ENCODE measurements at regions not wholly inside any gene's neighbourhood (a gene's known extent, or its start where the extent isn't known, plus 50 kb on each side); places are given as distances from the start of the nearest gene placed in this dataset.

DNA sequence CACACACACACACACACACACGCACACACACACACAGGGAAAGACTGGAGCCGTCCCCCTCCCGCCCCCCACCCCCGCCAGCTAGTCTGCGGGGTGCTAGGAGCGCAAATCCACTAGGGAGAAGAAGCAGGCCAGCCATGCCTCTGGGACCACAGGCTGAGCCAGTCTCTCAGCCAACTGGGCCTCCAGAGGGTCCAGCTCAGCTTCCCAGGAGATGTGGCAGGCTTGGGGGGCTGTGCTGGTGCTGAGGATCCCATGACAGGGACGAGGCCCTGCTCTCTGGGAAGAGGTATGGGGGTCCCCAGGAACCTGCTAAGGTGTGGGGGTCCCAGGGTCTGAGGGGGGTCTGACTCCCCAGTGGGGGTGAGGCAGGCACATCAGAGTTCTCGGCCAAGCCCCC lies 133.5 kb downstream of the NCOR2 start:
- DNase-seq (ENCODE audit: low read depth in 2 of 2) = no peak
- no peaks in the 10 kb centered on the region for H4K20me1 ChIP-seq (ENCODE audit: control insufficient read depth, extremely low read depth, insufficient read depth, low read length)
- H3K9me3 ChIP-seq (ENCODE audit: control insufficient read depth, insufficient read depth, low read depth, low read length) = no peaks in the 10 kb centered on the region
- H3K79me2 ChIP-seq (ENCODE audit: control insufficient read depth, insufficient read depth, low read length) = no peaks in the 10 kb centered on the region
- H3K4me2 ChIP-seq (ENCODE audit: extremely low read depth, insufficient read depth, low read length) = no peak overlapping the region
- no peak overlapping the region for H3K9ac ChIP-seq (ENCODE audit: insufficient read depth, low read length)
- no peak overlapping the region for H3K27ac ChIP-seq (ENCODE audit: insufficient read depth, low read length)
- peaks cover 5% of the 10 kb centered on the region for H3K36me3 ChIP-seq (ENCODE audit: control insufficient read depth, insufficient read depth, low read length)
- no peak overlapping the region for H3K4me3 ChIP-seq (replicated peaks in 1 of 4; ENCODE audit: control extremely low read depth in 1 of 4, insufficient read depth in 1 of 4, low read depth in 3 of 4, low read length in 4 of 4)
- no peak for TF ChIP-seq EZH2 (IDR thresholded peaks at IDR 0.05; ENCODE audit: low read length, missing control alignments)
- TF ChIP-seq, protein P1, sequence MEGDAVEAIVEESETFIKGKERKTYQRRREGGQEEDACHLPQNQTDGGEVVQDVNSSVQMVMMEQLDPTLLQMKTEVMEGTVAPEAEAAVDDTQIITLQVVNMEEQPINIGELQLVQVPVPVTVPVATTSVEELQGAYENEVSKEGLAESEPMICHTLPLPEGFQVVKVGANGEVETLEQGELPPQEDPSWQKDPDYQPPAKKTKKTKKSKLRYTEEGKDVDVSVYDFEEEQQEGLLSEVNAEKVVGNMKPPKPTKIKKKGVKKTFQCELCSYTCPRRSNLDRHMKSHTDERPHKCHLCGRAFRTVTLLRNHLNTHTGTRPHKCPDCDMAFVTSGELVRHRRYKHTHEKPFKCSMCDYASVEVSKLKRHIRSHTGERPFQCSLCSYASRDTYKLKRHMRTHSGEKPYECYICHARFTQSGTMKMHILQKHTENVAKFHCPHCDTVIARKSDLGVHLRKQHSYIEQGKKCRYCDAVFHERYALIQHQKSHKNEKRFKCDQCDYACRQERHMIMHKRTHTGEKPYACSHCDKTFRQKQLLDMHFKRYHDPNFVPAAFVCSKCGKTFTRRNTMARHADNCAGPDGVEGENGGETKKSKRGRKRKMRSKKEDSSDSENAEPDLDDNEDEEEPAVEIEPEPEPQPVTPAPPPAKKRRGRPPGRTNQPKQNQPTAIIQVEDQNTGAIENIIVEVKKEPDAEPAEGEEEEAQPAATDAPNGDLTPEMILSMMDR (conservative IDR thresholded peaks at IDR 0.05 in 1 of 2, IDR thresholded peaks at IDR 0.05 in 1 of 2; ENCODE audit: low read depth in 1 of 2, low read length in 2 of 2) = no peak
- H3K4me1 ChIP-seq (ENCODE audit: control insufficient read depth, extremely low read depth, insufficient read depth, low read length) = peaks cover 14% of the 10 kb centered on the region
- no peaks in the 10 kb centered on the region for H3K27me3 ChIP-seq (ENCODE audit: control insufficient read depth, insufficient read depth, low read length)
- no peak overlapping the region for H2AFZ ChIP-seq (ENCODE audit: low read length)

DNA sequence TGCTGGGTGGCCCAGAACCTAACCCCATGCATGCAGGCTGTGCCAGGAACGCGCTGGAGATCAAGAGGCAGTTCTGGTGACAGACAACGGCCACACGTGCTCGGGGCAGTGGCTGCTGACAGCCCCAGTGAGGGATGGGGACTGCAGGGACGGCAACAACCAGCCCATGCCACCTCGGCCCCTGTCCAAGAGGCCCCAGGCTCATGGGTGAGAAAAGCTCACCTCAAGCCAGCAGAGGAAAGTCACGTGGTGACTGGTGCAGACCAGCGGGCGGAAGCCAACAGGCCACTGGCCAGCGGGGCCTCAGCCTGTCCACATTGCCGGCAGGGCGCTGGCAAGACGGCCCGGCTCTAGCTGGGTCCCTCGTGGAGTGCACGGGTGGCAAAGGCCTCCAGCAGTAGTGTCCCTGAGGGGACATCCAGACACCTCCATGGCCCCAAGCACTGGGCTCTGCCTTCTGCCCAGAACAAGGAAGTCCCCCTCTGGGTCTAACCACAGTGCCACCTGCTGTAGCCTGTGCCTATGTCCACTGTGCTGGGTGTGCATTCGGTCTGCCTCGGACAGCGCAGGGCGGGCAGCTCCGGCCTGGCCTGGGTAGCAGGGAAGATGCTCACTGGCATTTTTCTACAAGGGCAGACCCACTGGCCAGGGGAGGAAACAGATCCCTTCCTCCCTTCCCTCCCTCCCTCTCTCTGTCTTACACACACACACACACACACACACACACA lies 134.1 kb downstream of the NCOR2 start:
- no peaks in the 10 kb centered on the region for H4K20me1 ChIP-seq (ENCODE audit: control insufficient read depth, extremely low read depth, insufficient read depth, low read length)
- no peak overlapping the region for H3K27ac ChIP-seq (ENCODE audit: insufficient read depth, low read length)
- TF ChIP-seq EZH2 (IDR thresholded peaks at IDR 0.05; ENCODE audit: low read length, missing control alignments) = no peak
- TF ChIP-seq, protein P1 (conservative IDR thresholded peaks at IDR 0.05 in 1 of 2, IDR thresholded peaks at IDR 0.05 in 1 of 2; ENCODE audit: low read depth in 1 of 2, low read length in 2 of 2) = peak in 1 of 2 donors; percentile 4
- no peak overlapping the region for H3K4me2 ChIP-seq (ENCODE audit: extremely low read depth, insufficient read depth, low read length)
- H3K36me3 ChIP-seq (ENCODE audit: control insufficient read depth, insufficient read depth, low read length) = peaks cover 5% of the 10 kb centered on the region
- H3K9ac ChIP-seq (ENCODE audit: insufficient read depth, low read length) = peak overlapping the region; percentile 29
- no peaks in the 10 kb centered on the region for H3K9me3 ChIP-seq (ENCODE audit: control insufficient read depth, insufficient read depth, low read depth, low read length)
- no peak overlapping the region for H2AFZ ChIP-seq (ENCODE audit: low read length)
- no peaks in the 10 kb centered on the region for H3K27me3 ChIP-seq (ENCODE audit: control insufficient read depth, insufficient read depth, low read length)
- peaks cover 20% of the 10 kb centered on the region for H3K4me1 ChIP-seq (ENCODE audit: control insufficient read depth, extremely low read depth, insufficient read depth, low read length)
- no peak overlapping the region for H3K4me3 ChIP-seq (replicated peaks in 1 of 4; ENCODE audit: control extremely low read depth in 1 of 4, insufficient read depth in 1 of 4, low read depth in 3 of 4, low read length in 4 of 4)
- DNase-seq (ENCODE audit: low read depth in 2 of 2) = peak in 1 of 2 donors; percentile 26
- H3K79me2 ChIP-seq (ENCODE audit: control insufficient read depth, insufficient read depth, low read length) = no peaks in the 10 kb centered on the region

DNA sequence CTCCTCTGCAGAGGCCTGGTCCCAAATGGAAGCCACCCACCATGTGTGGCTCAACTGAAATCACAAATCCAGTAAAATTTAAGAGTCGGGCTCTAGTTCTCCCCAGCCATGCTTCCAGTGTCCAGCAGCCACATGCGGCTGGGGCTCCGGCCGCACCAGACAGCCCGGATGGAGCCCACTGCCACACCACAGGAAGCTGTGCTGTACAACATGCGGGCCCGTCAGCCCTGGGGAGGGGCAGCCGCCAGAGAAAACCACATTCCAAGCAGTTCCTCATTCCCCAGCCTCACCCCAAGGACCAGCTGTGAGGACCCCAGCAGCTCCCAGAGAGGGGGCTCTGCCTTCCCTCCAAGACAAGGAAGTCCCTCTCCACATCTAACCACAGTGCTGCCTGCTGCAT lies 135.0 kb downstream of the NCOR2 start:
- no peak overlapping the region for H3K9ac ChIP-seq (ENCODE audit: insufficient read depth, low read length)
- H3K36me3 ChIP-seq (ENCODE audit: control insufficient read depth, insufficient read depth, low read length) = peaks cover 5% of the 10 kb centered on the region
- H3K4me2 ChIP-seq (ENCODE audit: extremely low read depth, insufficient read depth, low read length) = no peak overlapping the region
- no peaks in the 10 kb centered on the region for H3K27me3 ChIP-seq (ENCODE audit: control insufficient read depth, insufficient read depth, low read length)
- no peaks in the 10 kb centered on the region for H3K79me2 ChIP-seq (ENCODE audit: control insufficient read depth, insufficient read depth, low read length)
- no peak overlapping the region for H3K4me3 ChIP-seq (replicated peaks in 1 of 4; ENCODE audit: control extremely low read depth in 1 of 4, insufficient read depth in 1 of 4, low read depth in 3 of 4, low read length in 4 of 4)
- H2AFZ ChIP-seq (ENCODE audit: low read length) = no peak overlapping the region
- TF ChIP-seq, protein P1 (conservative IDR thresholded peaks at IDR 0.05 in 1 of 2, IDR thresholded peaks at IDR 0.05 in 1 of 2; ENCODE audit: low read depth in 1 of 2, low read length in 2 of 2) = no peak
- no peak for TF ChIP-seq EZH2 (IDR thresholded peaks at IDR 0.05; ENCODE audit: low read length, missing control alignments)
- no peaks in the 10 kb centered on the region for H4K20me1 ChIP-seq (ENCODE audit: control insufficient read depth, extremely low read depth, insufficient read depth, low read length)
- no peaks in the 10 kb centered on the region for H3K9me3 ChIP-seq (ENCODE audit: control insufficient read depth, insufficient read depth, low read depth, low read length)
- no peak for DNase-seq (ENCODE audit: low read depth in 2 of 2)
- H3K27ac ChIP-seq (ENCODE audit: insufficient read depth, low read length) = no peak overlapping the region
- peaks cover 28% of the 10 kb centered on the region for H3K4me1 ChIP-seq (ENCODE audit: control insufficient read depth, extremely low read depth, insufficient read depth, low read length)

All from fibroblast of lung (primary cell).